ENCODE measurements at regions not wholly inside any gene's neighbourhood (a gene's known extent, or its start where the extent isn't known, plus 50 kb on each side); places are given as distances from the start of the nearest gene placed in this dataset.

GRCh38 chr1:194755241-194755994, 1569.0 kb upstream of the B3GALT2 start:
- TF ChIP-seq CTCF (IDR thresholded peaks at IDR 0.05) = no peak
- TF ChIP-seq MAFK (IDR thresholded peaks at IDR 0.05; ENCODE audit: partially characterized antibody) = no peak
- no peak for TF ChIP-seq SMC3 (IDR thresholded peaks at IDR 0.05)
- no peak for TF ChIP-seq CBX2 (IDR thresholded peaks at IDR 0.05; ENCODE audit: borderline replicate concordance, low read depth)
- TF ChIP-seq JUNB (IDR thresholded peaks at IDR 0.05) = no peak
- TF ChIP-seq MAX (IDR thresholded peaks at IDR 0.05) = no peak
- no peak for TF ChIP-seq POLR2A (IDR thresholded peaks at IDR 0.05; ENCODE audit: low read length)
- no peak for TF ChIP-seq KDM1A (IDR thresholded peaks at IDR 0.05; ENCODE audit: low read depth)
- no peak for TF ChIP-seq RCOR1 (IDR thresholded peaks at IDR 0.05; ENCODE audit: low read depth, low read length)

Data from A549 (cell line).